ENCODE measurements at regions not wholly inside any gene's neighbourhood (a gene's known extent, or its start where the extent isn't known, plus 50 kb on each side); places are given as distances from the start of the nearest gene placed in this dataset.

- H3K9me3 ChIP-seq, result no peaks in the 10 kb centered on the region
- H3K4me1 ChIP-seq (replicated peaks), result no peaks in the 10 kb centered on the region
- no peaks in the 10 kb centered on the region for H3K36me3 ChIP-seq
- H3K27ac ChIP-seq, result no peak overlapping the region
- no peak for DNase-seq (ENCODE audit: low spot score)
- no peak for TF ChIP-seq POLR2A (IDR thresholded peaks at IDR 0.05)
- no peak for TF ChIP-seq CTCF (IDR thresholded peaks at IDR 0.05)
- TF ChIP-seq POLR2AphosphoS5 (IDR thresholded peaks at IDR 0.05), result no peak
- WGBS, result 82% methylated on average over 4 of the region's 4 CpGs
- intact Hi-C loops (cut with DNase I), result no loop called here
- no peak overlapping the region for H3K4me3 ChIP-seq
- no peaks in the 10 kb centered on the region for H3K27me3 ChIP-seq (replicated peaks; ENCODE audit: insufficient read depth)
Observed at GRCh38 chr11:128394431-128395089, 192.8 kb downstream of the ETS1 start.

- no peaks in the 10 kb centered on the region for H3K36me3 ChIP-seq
- no peaks in the 10 kb centered on the region for H3K4me1 ChIP-seq (replicated peaks)
- H3K27me3 ChIP-seq (replicated peaks; ENCODE audit: insufficient read depth), result no peaks in the 10 kb centered on the region
- no peak overlapping the region for H3K4me3 ChIP-seq
- WGBS, result 98% methylated on average over 2 of the region's 2 CpGs
- no peak overlapping the region for H3K27ac ChIP-seq
- intact Hi-C loops (cut with DNase I), result no loop called here
- no peaks in the 10 kb centered on the region for H3K9me3 ChIP-seq
- TF ChIP-seq CTCF (IDR thresholded peaks at IDR 0.05) (no peak), POLR2A (IDR thresholded peaks at IDR 0.05) (no peak), POLR2AphosphoS5 (IDR thresholded peaks at IDR 0.05) (no peak)
- DNase-seq (ENCODE audit: low spot score), result no peak
Observed at GRCh38 chr11:128392259-128392658, 195.1 kb downstream of the ETS1 start.

DNA sequence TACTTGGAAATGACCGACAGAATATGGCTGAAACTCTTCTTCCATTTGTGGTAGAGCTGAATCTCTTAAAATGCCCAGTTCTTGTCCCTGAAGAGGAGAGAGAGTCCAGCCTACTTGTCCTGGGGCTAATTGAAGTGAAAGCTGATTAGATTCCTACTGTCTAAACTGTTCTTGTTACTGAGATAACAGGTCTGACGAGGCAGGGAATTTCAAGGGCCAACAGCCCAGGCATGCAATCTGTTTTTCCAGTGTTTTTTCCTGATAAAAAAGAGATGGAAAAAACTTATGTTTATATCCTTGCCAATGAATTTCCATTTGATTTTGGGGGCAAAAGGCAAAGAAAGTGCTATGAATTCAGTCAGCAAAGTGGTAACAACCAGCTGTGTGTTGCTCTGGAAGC, 195.5 kb downstream of the ETS1 start:
- Histone ChIP-seq H3K4me1 (replicated peaks) (no peaks in the 10 kb centered on the region), H3K27me3 (replicated peaks; ENCODE audit: insufficient read depth) (no peaks in the 10 kb centered on the region), H3K9me3 (no peaks in the 10 kb centered on the region), H3K4me3 (no peak overlapping the region), H3K36me3 (no peaks in the 10 kb centered on the region), H3K27ac (no peak overlapping the region)
- DNase-seq (ENCODE audit: low spot score), result no peak
- TF ChIP-seq POLR2A (IDR thresholded peaks at IDR 0.05) (no peak), POLR2AphosphoS5 (IDR thresholded peaks at IDR 0.05) (no peak), CTCF (IDR thresholded peaks at IDR 0.05) (no peak)
- intact Hi-C loops (cut with DNase I), result no loop called here
- 74% methylated on average over 2 of the region's 2 CpGs for WGBS

DNA sequence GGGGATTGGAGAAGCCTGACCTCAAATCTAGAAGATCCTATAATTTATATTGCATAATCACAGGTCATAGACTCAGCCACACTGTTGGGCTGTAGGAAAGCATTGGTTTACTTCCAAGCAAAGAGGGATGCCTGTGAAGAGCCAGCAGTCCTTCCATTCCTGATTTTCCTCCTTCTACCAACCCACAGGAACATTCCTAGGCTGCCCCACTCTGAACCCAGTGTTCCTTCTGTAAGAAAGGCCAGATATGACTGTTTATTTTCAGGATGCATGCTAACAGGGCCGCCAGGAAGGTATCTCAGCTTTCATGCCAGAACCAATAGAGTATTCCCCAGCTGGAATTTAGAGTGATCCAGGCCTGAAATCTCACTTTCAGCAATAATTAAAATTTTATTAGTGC, 197.1 kb downstream of the ETS1 start:
- TF ChIP-seq CTCF (IDR thresholded peaks at IDR 0.05) (no peak), POLR2A (IDR thresholded peaks at IDR 0.05) (no peak), POLR2AphosphoS5 (IDR thresholded peaks at IDR 0.05) (no peak)
- no peak overlapping the region for H3K27ac ChIP-seq
- intact Hi-C loops (cut with DNase I), result no loop called here
- DNase-seq (ENCODE audit: low spot score), result no peak
- WGBS, result 55% methylated on average over 1 of the region's 1 CpG
- no peaks in the 10 kb centered on the region for H3K36me3 ChIP-seq
- no peak overlapping the region for H3K4me3 ChIP-seq
- H3K4me1 ChIP-seq (replicated peaks), result no peaks in the 10 kb centered on the region
- no peaks in the 10 kb centered on the region for H3K27me3 ChIP-seq (replicated peaks; ENCODE audit: insufficient read depth)
- H3K9me3 ChIP-seq, result no peaks in the 10 kb centered on the region

DNA sequence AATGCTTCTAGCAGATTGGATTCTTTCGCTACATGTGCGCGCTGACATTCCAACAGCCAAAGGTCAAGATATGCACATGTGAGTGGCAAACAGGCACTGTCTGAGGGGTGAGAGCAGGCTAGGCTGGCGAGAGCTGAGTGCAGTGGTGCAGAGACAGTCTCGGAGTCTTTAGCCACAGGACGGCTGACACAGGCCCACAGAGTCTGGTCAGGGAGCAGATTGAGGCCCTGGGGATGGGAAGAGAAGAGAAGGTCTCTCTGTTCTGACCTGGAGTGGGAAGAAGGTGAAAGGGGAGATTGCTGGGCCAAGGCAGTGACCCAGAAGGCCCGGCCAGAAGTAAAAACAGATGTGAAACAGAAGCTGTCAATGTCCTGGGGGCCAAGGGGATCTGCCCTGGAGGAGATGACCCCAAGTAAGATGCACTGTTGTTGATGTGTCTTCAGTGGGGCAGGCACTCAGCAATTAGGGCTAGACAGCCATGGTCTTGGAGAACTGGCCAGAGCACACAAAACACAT, 197.8 kb downstream of the ETS1 start:
- no peak overlapping the region for H3K4me3 ChIP-seq
- no peak for DNase-seq (ENCODE audit: low spot score)
- 88% methylated on average over 7 of the region's 7 CpGs for WGBS
- H3K36me3 ChIP-seq, result no peaks in the 10 kb centered on the region
- intact Hi-C loops (cut with DNase I), result no loop called here
- H3K9me3 ChIP-seq, result no peaks in the 10 kb centered on the region
- H3K27me3 ChIP-seq (replicated peaks; ENCODE audit: insufficient read depth), result no peaks in the 10 kb centered on the region
- H3K4me1 ChIP-seq (replicated peaks), result no peaks in the 10 kb centered on the region
- TF ChIP-seq POLR2A (IDR thresholded peaks at IDR 0.05) (no peak), POLR2AphosphoS5 (IDR thresholded peaks at IDR 0.05) (no peak), CTCF (IDR thresholded peaks at IDR 0.05) (no peak)
- no peak overlapping the region for H3K27ac ChIP-seq

Measured in prostate gland (tissue), 2 donors.